ENCODE measurements at regions not wholly inside any gene's neighbourhood (a gene's known extent, or its start where the extent isn't known, plus 50 kb on each side); places are given as distances from the start of the nearest gene placed in this dataset.

GRCh38 chr7:24052572-24053260 is 231.3 kb upstream of the NPY start:
- H2AFZ ChIP-seq (ENCODE audit: low read length): no peak overlapping the region
- H3K79me2 ChIP-seq (ENCODE audit: insufficient read depth, low read length): no peaks in the 10 kb centered on the region
- H3K27me3 ChIP-seq (ENCODE audit: insufficient read depth, low read length): no peaks in the 10 kb centered on the region
- H3K9me3 ChIP-seq (ENCODE audit: low read depth, low read length): peaks cover 6% of the 10 kb centered on the region
- H3K4me1 ChIP-seq (ENCODE audit: insufficient read depth, low read length): no peaks in the 10 kb centered on the region
- H4K20me1 ChIP-seq (ENCODE audit: insufficient read depth, low read length): no peaks in the 10 kb centered on the region
- no peak overlapping the region for H3K4me3 ChIP-seq (ENCODE audit: insufficient read depth, low read length)
- H3K27ac ChIP-seq (ENCODE audit: low read depth, low read length): no peak overlapping the region
- no peak for DNase-seq (ENCODE audit: insufficient read length, low spot score, missing footprints)
- TF ChIP-seq CTCF (IDR thresholded peaks at IDR 0.05; ENCODE audit: extremely low read depth, low read depth, low read length): no peak
- H3K36me3 ChIP-seq (ENCODE audit: insufficient read depth, low read length): no peaks in the 10 kb centered on the region
- no peak overlapping the region for H3K4me2 ChIP-seq (ENCODE audit: insufficient read depth, low read length)

- no peaks in the 10 kb centered on the region for H4K20me1 ChIP-seq (ENCODE audit: insufficient read depth, low read length)
- no peaks in the 10 kb centered on the region for H3K79me2 ChIP-seq (ENCODE audit: insufficient read depth, low read length)
- H3K27ac ChIP-seq (ENCODE audit: low read depth, low read length): no peak overlapping the region
- H3K36me3 ChIP-seq (ENCODE audit: insufficient read depth, low read length): no peaks in the 10 kb centered on the region
- H3K27me3 ChIP-seq (ENCODE audit: insufficient read depth, low read length): no peaks in the 10 kb centered on the region
- TF ChIP-seq CTCF (IDR thresholded peaks at IDR 0.05; ENCODE audit: extremely low read depth, low read depth, low read length): no peak
- H3K9me3 ChIP-seq (ENCODE audit: low read depth, low read length): peaks cover 6% of the 10 kb centered on the region
- DNase-seq (ENCODE audit: insufficient read length, low spot score, missing footprints): no peak
- no peak overlapping the region for H3K4me3 ChIP-seq (ENCODE audit: insufficient read depth, low read length)
- no peak overlapping the region for H3K4me2 ChIP-seq (ENCODE audit: insufficient read depth, low read length)
- no peaks in the 10 kb centered on the region for H3K4me1 ChIP-seq (ENCODE audit: insufficient read depth, low read length)
- no peak overlapping the region for H2AFZ ChIP-seq (ENCODE audit: low read length)
These were observed 229.8 kb upstream of the NPY start for GRCh38 chr7:24054236-24054635.

GRCh38 chr7:24057243-24057642 is 226.7 kb upstream of the NPY start:
- no peak for TF ChIP-seq CTCF (IDR thresholded peaks at IDR 0.05; ENCODE audit: extremely low read depth, low read depth, low read length)
- no peaks in the 10 kb centered on the region for H3K79me2 ChIP-seq (ENCODE audit: insufficient read depth, low read length)
- H3K4me3 ChIP-seq (ENCODE audit: insufficient read depth, low read length): no peak overlapping the region
- H3K27me3 ChIP-seq (ENCODE audit: insufficient read depth, low read length): no peaks in the 10 kb centered on the region
- H3K36me3 ChIP-seq (ENCODE audit: insufficient read depth, low read length): no peaks in the 10 kb centered on the region
- peak; percentile 37 for DNase-seq (ENCODE audit: insufficient read length, low spot score, missing footprints)
- peaks cover 6% of the 10 kb centered on the region for H3K9me3 ChIP-seq (ENCODE audit: low read depth, low read length)
- no peaks in the 10 kb centered on the region for H4K20me1 ChIP-seq (ENCODE audit: insufficient read depth, low read length)
- H3K4me1 ChIP-seq (ENCODE audit: insufficient read depth, low read length): no peaks in the 10 kb centered on the region
- no peak overlapping the region for H2AFZ ChIP-seq (ENCODE audit: low read length)
- H3K4me2 ChIP-seq (ENCODE audit: insufficient read depth, low read length): no peak overlapping the region
- no peak overlapping the region for H3K27ac ChIP-seq (ENCODE audit: low read depth, low read length)

GRCh38 chr7:24058953-24059352 is 225.0 kb upstream of the NPY start:
- H3K4me3 ChIP-seq (ENCODE audit: insufficient read depth, low read length): no peak overlapping the region
- H4K20me1 ChIP-seq (ENCODE audit: insufficient read depth, low read length): no peaks in the 10 kb centered on the region
- H2AFZ ChIP-seq (ENCODE audit: low read length): no peak overlapping the region
- H3K27me3 ChIP-seq (ENCODE audit: insufficient read depth, low read length): no peaks in the 10 kb centered on the region
- H3K79me2 ChIP-seq (ENCODE audit: insufficient read depth, low read length): no peaks in the 10 kb centered on the region
- DNase-seq (ENCODE audit: insufficient read length, low spot score, missing footprints): no peak
- H3K36me3 ChIP-seq (ENCODE audit: insufficient read depth, low read length): no peaks in the 10 kb centered on the region
- no peaks in the 10 kb centered on the region for H3K4me1 ChIP-seq (ENCODE audit: insufficient read depth, low read length)
- no peak overlapping the region for H3K27ac ChIP-seq (ENCODE audit: low read depth, low read length)
- peaks cover 6% of the 10 kb centered on the region for H3K9me3 ChIP-seq (ENCODE audit: low read depth, low read length)
- no peak overlapping the region for H3K4me2 ChIP-seq (ENCODE audit: insufficient read depth, low read length)
- TF ChIP-seq CTCF (IDR thresholded peaks at IDR 0.05; ENCODE audit: extremely low read depth, low read depth, low read length): no peak
